ENCODE measurements at regions not wholly inside any gene's neighbourhood (a gene's known extent, or its start where the extent isn't known, plus 50 kb on each side); places are given as distances from the start of the nearest gene placed in this dataset.

- Mint-ChIP-seq H3K36me3 (no peaks in the 10 kb centered on the region), H3K9me3 (peaks cover 15% of the 10 kb centered on the region), H3K27me3 (peaks cover 4% of the 10 kb centered on the region), H3K4me3 (no peak overlapping the region), H3K27ac (no peak overlapping the region), H3K4me1 (ENCODE audit: unreplicated experiment) (peaks cover 4% of the 10 kb centered on the region)
- TF ChIP-seq CTCF (conservative IDR thresholded peaks at IDR 0.05) = no peak
- no peak for DNase-seq (ENCODE audit: extremely low spot score, unreplicated experiment)
Measured at GRCh38 chr3:43173949-43174348, 68.1 kb upstream of the POMGNT2 start.

- Mint-ChIP-seq H3K36me3 (no peaks in the 10 kb centered on the region), H3K4me1 (ENCODE audit: unreplicated experiment) (no peaks in the 10 kb centered on the region), H3K27ac (no peak overlapping the region), H3K27me3 (peaks cover 4% of the 10 kb centered on the region), H3K9me3 (peaks cover 15% of the 10 kb centered on the region), H3K4me3 (no peak overlapping the region)
- no peak for DNase-seq (ENCODE audit: extremely low spot score, unreplicated experiment)
- TF ChIP-seq CTCF (conservative IDR thresholded peaks at IDR 0.05) = no peak
Measured at GRCh38 chr3:43171748-43172147, 65.9 kb upstream of the POMGNT2 start.

- Mint-ChIP-seq H3K27ac (no peak overlapping the region), H3K27me3 (peaks cover 1% of the 10 kb centered on the region), H3K36me3 (no peaks in the 10 kb centered on the region), H3K4me1 (ENCODE audit: unreplicated experiment) (no peaks in the 10 kb centered on the region), H3K9me3 (peaks cover 19% of the 10 kb centered on the region), H3K4me3 (no peak overlapping the region)
- peak; percentile 11 for DNase-seq (ENCODE audit: extremely low spot score, unreplicated experiment)
- no peak for TF ChIP-seq CTCF (conservative IDR thresholded peaks at IDR 0.05)
Measured at GRCh38 chr3:43170553-43170952, 64.7 kb upstream of the POMGNT2 start.

GRCh38 chr3:43169987-43170386 lies 64.1 kb upstream of the POMGNT2 start:
- H3K27ac Mint-ChIP-seq = no peak overlapping the region
- no peak overlapping the region for H3K4me3 Mint-ChIP-seq
- peak; percentile 29 for DNase-seq (ENCODE audit: extremely low spot score, unreplicated experiment)
- no peaks in the 10 kb centered on the region for H3K27me3 Mint-ChIP-seq
- H3K9me3 Mint-ChIP-seq = peaks cover 20% of the 10 kb centered on the region
- H3K4me1 Mint-ChIP-seq (ENCODE audit: unreplicated experiment) = no peaks in the 10 kb centered on the region
- H3K36me3 Mint-ChIP-seq = no peaks in the 10 kb centered on the region
- no peak for TF ChIP-seq CTCF (conservative IDR thresholded peaks at IDR 0.05)

GRCh38 chr3:43166406-43166805 lies 60.5 kb upstream of the POMGNT2 start:
- DNase-seq (ENCODE audit: extremely low spot score, unreplicated experiment) = no peak
- TF ChIP-seq CTCF (conservative IDR thresholded peaks at IDR 0.05) = no peak
- Mint-ChIP-seq H3K36me3 (no peaks in the 10 kb centered on the region), H3K9me3 (peaks cover 5% of the 10 kb centered on the region), H3K4me1 (ENCODE audit: unreplicated experiment) (peaks cover 9% of the 10 kb centered on the region), H3K27me3 (no peaks in the 10 kb centered on the region), H3K27ac (no peak overlapping the region), H3K4me3 (no peak overlapping the region)

- Mint-ChIP-seq H3K4me1 (ENCODE audit: unreplicated experiment) (peaks cover 9% of the 10 kb centered on the region), H3K27me3 (no peaks in the 10 kb centered on the region), H3K4me3 (no peak overlapping the region), H3K36me3 (no peaks in the 10 kb centered on the region), H3K27ac (no peak overlapping the region), H3K9me3 (peaks cover 5% of the 10 kb centered on the region)
- no peak for TF ChIP-seq CTCF (conservative IDR thresholded peaks at IDR 0.05)
- no peak for DNase-seq (ENCODE audit: extremely low spot score, unreplicated experiment)
Measured at GRCh38 chr3:43165786-43166185, 59.9 kb upstream of the POMGNT2 start.

Measured in type B pancreatic cell (in vitro differentiated cells).